Muscle of leg (tissue), 3 donors: ENCODE measurements at regions not wholly inside any gene's neighbourhood (a gene's known extent, or its start where the extent isn't known, plus 50 kb on each side); places are given as distances from the start of the nearest gene placed in this dataset.

Source experiments
- DNase-seq: peaks from one replicate; pipeline ENCODE4 v3.0.0; 2013
- H3K27ac ChIP-seq: one replicate; pipeline ENCODE4 v1.5.1; 2013; ENCODE audit warnings: mild to moderate bottlenecking, low read length, control low read depth
- H3K27me3 ChIP-seq: one replicate; pipeline ENCODE4 v1.6.1; 2013; ENCODE audit warnings: low read length; ENCODE audit not compliant: control insufficient read depth, insufficient read depth
- H3K36me3 ChIP-seq: one replicate; pipeline ENCODE4 v1.6.1; 2013; ENCODE audit warnings: low read length; ENCODE audit not compliant: control insufficient read depth, insufficient read depth
- H3K4me1 ChIP-seq: one replicate; pipeline ENCODE4 v1.6.1; 2013; ENCODE audit warnings: low read length; ENCODE audit not compliant: control insufficient read depth, insufficient read depth
- H3K4me3 ChIP-seq: one replicate; pipeline ENCODE4 v1.5.1; 2013; ENCODE audit warnings: low read length, control low read depth
- H3K9me3 ChIP-seq: replicated peaks from 2 replicates; pipeline ENCODE4 v1.6.1; 2013; ENCODE audit warnings: low read depth, low read length; ENCODE audit not compliant: control insufficient read depth
- WGBS: methylation state at CpG from one replicate; pipeline ENCODE4 v1.1.5; 2013; ENCODE audit warnings: missing lambda C conversion rate; ENCODE audit not compliant: insufficient coverage; 5-methylcytosine and 5-hydroxymethylcytosine counted together

DNA sequence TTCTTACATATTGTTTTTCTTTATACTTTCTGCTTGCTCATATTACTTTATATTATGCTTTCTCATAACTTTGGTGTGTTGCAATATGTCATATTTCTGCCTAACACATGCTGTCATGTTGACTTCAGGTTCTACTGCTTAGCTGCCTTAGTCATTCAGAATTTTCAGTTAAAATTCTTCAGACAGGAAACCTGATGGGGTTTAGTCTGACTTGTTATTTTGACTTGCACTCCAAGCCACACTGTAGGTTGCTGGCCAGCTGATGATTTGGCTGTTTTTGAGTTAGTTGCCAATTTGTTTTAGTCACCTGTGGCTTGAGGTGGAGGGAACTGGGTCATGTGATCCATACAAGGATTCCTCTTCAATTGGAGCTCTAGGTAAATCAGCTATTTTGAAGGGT lies 315.4 kb downstream of the MAP2K6 start:
- H3K36me3 ChIP-seq, result no peaks in the 10 kb centered on the region
- no peaks in the 10 kb centered on the region for H3K27me3 ChIP-seq
- H3K9me3 ChIP-seq, result no peaks in the 10 kb centered on the region
- DNase-seq, result no peak
- peaks cover 13% of the 10 kb centered on the region for H3K4me1 ChIP-seq
- H3K27ac ChIP-seq, result no peak overlapping the region
- no peak overlapping the region for H3K4me3 ChIP-seq

DNA sequence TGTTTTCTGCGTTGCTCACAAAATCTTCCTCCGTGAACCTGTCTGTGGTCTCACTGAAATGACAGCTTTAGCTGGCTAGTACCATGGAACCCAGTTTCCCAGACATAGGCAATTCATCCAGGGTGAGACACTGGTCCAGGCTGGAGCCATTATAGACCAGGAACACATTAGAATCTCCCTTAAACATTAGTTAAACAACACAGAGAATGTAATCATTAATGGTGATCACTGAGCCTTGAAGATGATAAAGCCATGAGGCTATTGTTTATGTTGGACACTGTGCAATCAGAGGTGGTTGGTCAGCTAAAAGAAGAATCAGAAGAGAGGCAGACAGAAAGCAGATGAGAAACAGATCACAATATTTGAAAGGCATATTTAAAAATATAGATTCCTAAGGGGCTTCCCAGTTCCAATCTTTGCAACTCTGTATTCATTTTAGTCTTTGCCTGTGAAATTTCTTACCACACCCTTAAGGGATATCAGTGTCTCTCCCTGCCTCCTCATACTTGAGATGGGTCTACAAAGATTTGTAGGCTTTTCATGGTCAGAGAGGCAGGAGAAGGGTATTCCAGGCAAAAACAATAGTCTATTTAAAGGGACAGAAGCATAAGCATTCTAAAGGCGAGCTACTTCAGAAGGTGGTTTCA lies 317.9 kb downstream of the MAP2K6 start:
- Histone ChIP-seq H3K27ac (no peak overlapping the region), H3K4me1 (peaks cover 13% of the 10 kb centered on the region), H3K36me3 (no peaks in the 10 kb centered on the region), H3K9me3 (no peaks in the 10 kb centered on the region), H3K4me3 (no peak overlapping the region), H3K27me3 (no peaks in the 10 kb centered on the region)
- peak; percentile 60 for DNase-seq
- WGBS, result 92% methylated on average over 2 of the region's 3 CpGs

DNA sequence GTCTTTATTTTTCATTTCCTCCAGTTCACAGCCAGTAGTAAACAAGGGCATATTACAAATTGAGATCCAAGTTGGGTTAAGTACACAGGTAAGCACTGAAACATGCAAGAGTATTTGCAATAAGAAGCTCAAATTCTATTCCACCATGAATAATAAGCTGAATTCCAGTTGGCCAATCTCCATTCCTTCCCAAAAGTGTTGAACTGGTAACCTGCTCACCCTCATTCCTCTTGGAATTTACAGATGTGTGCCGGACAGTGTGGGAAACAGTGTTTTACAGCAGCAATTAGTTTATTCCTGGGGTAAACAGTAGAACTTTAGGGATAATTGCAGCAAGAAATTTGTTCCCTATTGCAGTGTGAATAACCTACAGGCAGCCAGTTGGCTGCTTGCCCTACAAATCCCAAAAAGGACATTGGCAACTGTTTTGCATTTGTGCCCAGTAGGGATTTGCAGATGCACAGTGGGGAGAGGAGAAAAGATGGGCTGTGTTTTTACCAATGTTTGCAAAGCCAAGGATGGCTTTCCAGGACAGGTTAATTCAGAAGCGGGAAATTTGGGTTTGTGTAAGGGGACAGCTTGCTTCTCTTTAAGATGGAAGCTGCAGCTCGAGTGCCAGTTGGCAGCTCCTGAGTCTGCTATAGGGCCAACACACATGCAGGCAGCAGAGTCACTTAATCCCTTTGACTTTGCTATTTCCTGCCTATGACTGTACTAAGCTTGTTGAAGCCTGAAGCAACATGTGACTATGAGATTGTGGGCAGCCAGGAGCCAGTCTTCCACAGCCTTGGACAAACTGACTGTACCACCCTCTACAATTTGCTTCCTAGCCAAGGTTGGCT lies 318.9 kb downstream of the MAP2K6 start:
- WGBS, result 24% methylated on average over 2 of the region's 3 CpGs
- Histone ChIP-seq H3K9me3 (no peaks in the 10 kb centered on the region), H3K27ac (peak overlapping the region; percentile 66), H3K36me3 (no peaks in the 10 kb centered on the region), H3K4me3 (no peak overlapping the region), H3K27me3 (no peaks in the 10 kb centered on the region), H3K4me1 (peaks cover 13% of the 10 kb centered on the region)
- DNase-seq, result peak; percentile 95

DNA sequence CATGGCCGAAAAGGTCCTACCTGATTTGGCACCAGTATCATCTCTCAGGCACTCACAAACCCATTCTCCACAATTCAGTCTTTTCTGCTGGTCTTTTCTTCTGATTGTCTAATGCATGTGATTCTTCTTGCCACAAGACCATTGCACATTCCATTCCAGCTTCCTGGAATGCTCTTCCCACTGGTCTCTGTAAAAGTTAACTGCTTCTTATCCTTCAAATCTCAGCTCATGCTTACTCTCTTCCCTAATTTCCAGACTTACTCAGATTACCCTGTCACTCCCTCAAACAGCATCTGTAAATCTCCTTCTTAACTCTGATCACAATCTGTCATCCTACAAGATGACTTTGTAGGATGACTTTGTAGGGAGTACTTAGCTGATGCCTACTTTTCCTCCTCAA lies 320.2 kb downstream of the MAP2K6 start:
- Histone ChIP-seq H3K4me3 (no peak overlapping the region), H3K4me1 (peaks cover 13% of the 10 kb centered on the region), H3K27ac (no peak overlapping the region), H3K9me3 (no peaks in the 10 kb centered on the region), H3K36me3 (no peaks in the 10 kb centered on the region), H3K27me3 (no peaks in the 10 kb centered on the region)
- WGBS, result 100% methylated on average over 1 of the region's 1 CpG
- no peak for DNase-seq

DNA sequence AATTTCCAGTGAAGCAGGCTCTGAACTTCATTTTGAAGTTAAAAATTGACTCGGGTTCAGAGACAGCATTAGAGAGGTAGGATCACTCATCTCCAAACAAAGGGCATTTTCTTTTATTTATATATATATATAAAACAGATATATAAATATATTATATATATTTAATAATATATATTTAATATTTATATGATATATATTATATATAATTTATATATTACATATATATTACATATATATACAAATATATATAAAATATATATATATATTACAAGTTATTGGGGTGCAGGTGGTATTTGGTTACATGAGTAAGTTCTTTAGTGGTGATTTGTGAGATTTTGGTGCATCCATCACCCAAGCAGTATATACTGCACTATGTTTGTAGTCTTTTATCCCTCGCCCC lies 320.8 kb downstream of the MAP2K6 start:
- Histone ChIP-seq H3K4me1 (peaks cover 13% of the 10 kb centered on the region), H3K27me3 (no peaks in the 10 kb centered on the region), H3K36me3 (no peaks in the 10 kb centered on the region), H3K9me3 (no peaks in the 10 kb centered on the region), H3K4me3 (no peak overlapping the region), H3K27ac (no peak overlapping the region)
- no CpG with 5 or more reads among the region's 2 CpGs for WGBS
- no peak for DNase-seq

DNA sequence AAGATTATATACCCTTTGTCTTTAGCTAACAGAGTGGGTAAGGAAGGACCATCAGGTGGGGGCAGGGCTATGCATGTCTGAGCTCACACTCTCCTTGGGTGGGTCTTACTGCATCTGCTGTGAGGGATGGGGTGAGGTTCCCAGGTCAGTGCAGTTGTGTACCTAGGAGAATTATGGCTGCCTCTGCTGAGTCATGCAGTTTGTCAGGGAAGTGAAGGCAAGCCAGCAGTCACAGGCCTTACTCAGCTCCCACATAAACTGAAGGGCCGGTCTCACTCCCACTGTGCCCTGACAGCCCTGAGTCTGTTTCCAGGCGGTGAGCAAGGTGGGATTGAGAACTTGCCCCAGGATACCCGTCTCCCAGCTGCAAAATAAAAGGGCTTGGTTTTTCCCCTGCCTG lies 328.6 kb downstream of the MAP2K6 start:
- H3K4me3 ChIP-seq, result no peak overlapping the region
- DNase-seq, result no peak
- H3K36me3 ChIP-seq, result no peaks in the 10 kb centered on the region
- H3K4me1 ChIP-seq, result no peaks in the 10 kb centered on the region
- H3K27me3 ChIP-seq, result no peaks in the 10 kb centered on the region
- H3K27ac ChIP-seq, result no peak overlapping the region
- WGBS, result 92% methylated on average over 2 of the region's 3 CpGs
- no peaks in the 10 kb centered on the region for H3K9me3 ChIP-seq

DNA sequence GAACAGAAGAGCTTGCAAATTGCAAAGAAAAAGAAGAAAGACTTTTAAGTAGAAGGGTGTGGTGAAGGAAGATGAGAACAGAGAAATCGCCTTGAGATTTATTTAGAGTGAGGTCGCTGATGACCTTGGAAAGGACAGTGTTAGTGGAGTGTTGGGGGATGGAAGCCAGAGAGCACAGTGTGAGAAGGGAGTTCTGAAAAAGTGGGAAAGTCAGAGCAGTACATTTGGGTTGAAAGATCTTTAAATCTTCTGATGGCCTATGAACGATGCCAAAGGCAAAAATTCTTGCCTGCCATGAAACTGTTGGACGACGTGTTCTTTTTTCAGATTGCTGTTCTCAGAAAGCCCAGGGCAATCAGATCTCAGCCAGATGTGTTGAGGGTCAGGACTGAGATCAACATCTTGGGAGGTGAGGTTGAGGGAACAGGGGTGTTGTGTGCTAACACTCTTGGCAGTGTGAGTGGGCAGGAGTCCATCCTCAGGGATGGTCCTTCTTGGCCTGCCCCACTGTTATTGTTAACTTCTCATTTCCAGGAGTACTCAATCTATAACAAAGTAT lies 330.1 kb downstream of the MAP2K6 start:
- Histone ChIP-seq H3K4me3 (no peak overlapping the region), H3K27me3 (no peaks in the 10 kb centered on the region), H3K36me3 (no peaks in the 10 kb centered on the region), H3K4me1 (no peaks in the 10 kb centered on the region), H3K9me3 (no peaks in the 10 kb centered on the region), H3K27ac (no peak overlapping the region)
- DNase-seq, result peak; percentile 71
- WGBS, result 39% methylated on average over 5 of the region's 5 CpGs

DNA sequence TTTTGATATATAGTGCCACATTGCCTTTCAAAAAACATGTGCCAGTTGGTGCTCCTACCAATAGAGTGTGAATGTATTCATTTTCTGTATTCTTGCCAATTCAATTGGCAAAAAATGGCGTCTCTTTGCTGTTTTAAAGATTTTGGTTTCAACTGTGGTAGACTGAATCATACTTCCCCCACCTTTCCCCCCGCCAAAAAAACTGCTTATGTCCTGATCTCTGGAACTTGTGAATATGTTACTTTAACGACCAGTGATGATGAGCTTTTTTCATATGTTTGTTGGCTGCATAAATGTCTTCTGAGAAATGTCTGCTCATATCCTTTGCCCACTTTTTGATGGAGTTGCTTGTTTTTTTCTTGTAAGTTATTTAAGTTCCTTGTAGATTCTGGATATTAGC lies 325.1 kb upstream of the KCNJ16 start:
- DNase-seq, result peak; percentile 91
- no peaks in the 10 kb centered on the region for H3K9me3 ChIP-seq
- WGBS, result no CpG with 5 or more reads among the region's 3 CpGs
- no peak overlapping the region for H3K4me3 ChIP-seq
- no peaks in the 10 kb centered on the region for H3K4me1 ChIP-seq
- no peaks in the 10 kb centered on the region for H3K27me3 ChIP-seq
- H3K27ac ChIP-seq, result no peak overlapping the region
- H3K36me3 ChIP-seq, result no peaks in the 10 kb centered on the region

DNA sequence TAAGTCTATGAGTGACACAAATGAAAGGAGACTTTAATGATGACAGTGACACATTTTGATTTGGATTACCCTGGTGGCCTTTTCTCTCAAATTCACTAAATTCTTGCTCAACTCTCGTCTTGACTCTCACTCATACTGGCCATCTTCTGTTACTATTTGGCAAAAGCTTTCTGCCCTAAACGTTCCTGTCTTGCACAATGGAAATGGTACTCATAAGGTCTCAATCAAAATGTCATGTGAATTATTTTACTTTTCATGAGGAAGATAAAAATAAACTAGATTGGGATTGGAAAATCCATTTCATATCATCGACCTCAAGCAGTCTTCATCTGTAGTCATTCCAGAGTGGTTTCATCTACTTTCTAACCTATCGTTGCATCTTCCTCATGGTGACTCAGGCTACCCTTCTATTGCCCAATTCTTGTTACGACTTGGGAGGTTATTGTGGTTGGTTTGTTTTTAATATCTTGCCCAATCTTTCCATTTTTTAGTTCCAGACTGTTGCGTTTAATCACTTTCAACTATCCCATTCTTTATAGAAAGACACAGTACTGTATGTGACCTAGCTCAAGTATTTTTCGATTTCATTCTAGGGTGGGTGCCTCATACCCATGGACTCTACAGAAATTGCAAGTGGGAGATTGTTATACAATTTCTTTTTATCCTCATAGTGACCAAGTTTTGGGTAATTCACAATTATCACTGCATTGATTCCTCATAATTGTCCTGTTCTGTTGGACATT lies 317.2 kb upstream of the KCNJ16 start:
- Histone ChIP-seq H3K9me3 (no peaks in the 10 kb centered on the region), H3K4me3 (no peak overlapping the region), H3K27ac (no peak overlapping the region), H3K36me3 (no peaks in the 10 kb centered on the region), H3K27me3 (no peaks in the 10 kb centered on the region), H3K4me1 (no peaks in the 10 kb centered on the region)
- WGBS, result no CpG with 5 or more reads among the region's 7 CpGs
- no peak for DNase-seq

DNA sequence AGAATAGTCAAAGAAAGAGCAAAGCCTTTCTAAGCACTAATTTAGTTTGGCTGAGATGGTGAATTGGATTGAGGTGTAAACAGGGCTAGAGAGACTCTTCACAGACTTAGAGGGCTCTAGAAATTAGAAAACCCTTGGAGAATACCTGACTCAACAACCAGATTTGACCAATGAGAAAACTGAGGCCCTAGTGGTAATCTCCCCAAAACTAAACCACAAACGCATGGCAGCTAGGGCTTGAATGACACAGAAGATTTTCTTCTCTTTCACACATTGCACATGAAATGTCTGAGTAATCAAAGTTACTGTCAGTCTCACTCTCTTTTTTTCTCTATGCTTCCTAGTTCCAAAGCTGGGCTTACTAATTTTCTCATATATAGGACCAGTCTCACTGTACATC lies 314.5 kb upstream of the KCNJ16 start:
- Histone ChIP-seq H3K27ac (no peak overlapping the region), H3K4me3 (no peak overlapping the region), H3K27me3 (no peaks in the 10 kb centered on the region), H3K9me3 (no peaks in the 10 kb centered on the region), H3K36me3 (no peaks in the 10 kb centered on the region), H3K4me1 (no peaks in the 10 kb centered on the region)
- WGBS, result no CpG with 5 or more reads among the region's 1 CpG
- DNase-seq, result no peak
